Colon (tissue), 2 donors: ENCODE measurements at regions not wholly inside any gene's neighbourhood (a gene's known extent, or its start where the extent isn't known, plus 50 kb on each side); places are given as distances from the start of the nearest gene placed in this dataset.

Experiments used
- FAIRE-seq: peaks from 2 replicates; lab custom pipeline; 2012; peaks lifted over from hg19 to GRCh38; lab: Jason Lieb, UNC
- donor health status: control.
- donor health status: control.

DNA sequence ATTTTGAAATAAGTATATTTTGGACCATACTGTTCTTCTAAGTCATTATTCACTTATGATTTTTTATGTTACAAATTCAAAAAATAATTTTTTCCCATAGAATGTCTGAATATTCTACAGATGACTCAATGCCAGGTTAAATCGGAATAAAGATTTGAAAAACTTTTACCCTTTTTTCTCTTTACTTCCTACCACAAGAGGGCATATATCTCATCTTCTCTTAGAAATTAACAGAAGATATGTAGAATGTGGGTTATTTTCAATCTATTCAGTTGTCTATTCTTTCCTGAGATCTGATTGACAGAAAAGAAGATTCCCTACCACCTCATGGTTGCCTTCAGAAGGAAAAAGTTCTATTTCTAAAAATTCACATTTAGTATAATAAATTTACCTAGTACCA is 53.0 kb upstream of the KITLG start:
- no peak for FAIRE-seq

DNA sequence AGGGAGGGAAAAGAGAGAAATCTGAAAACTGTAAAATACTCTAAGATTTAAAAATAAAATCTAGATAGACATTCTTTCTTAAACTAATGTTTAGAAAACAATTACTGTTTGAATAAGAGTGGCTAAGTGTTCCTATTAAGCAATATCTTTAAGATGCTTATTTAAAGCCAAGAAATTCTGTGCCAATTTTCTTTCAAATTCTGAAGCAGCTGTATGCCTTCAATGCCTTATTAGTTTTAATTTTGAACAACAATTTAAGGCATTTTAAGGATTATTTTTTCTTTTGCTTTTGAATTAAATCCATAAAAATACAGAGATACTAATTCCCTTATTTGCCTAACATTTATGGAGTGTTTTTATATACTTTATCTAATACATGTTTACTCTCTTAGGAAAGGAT is 50.3 kb upstream of the KITLG start:
- FAIRE-seq: no peak
